Subcutaneous abdominal adipose tissue (tissue), 5 donors: ENCODE measurements at regions not wholly inside any gene's neighbourhood (a gene's known extent, or its start where the extent isn't known, plus 50 kb on each side); places are given as distances from the start of the nearest gene placed in this dataset.

Experiments used
- H3K27ac ChIP-seq: one replicate; pipeline ENCODE4 v1.7.0; 2013; ENCODE audit warnings: low read depth, mild to moderate bottlenecking, inconsistent platforms, low read length, moderate library complexity
- H3K27me3 ChIP-seq, 5 donors: one replicate each; pipeline ENCODE4 v1.7.0; 2013; ENCODE audit warnings: low read length in 5 of 5, inconsistent platforms in 1 of 5; ENCODE audit not compliant: control insufficient read depth in 5 of 5, insufficient read depth in 4 of 5
- H3K36me3 ChIP-seq, 5 donors: one replicate each; pipeline ENCODE4 v1.7.0; 2013; ENCODE audit warnings: low read length in 5 of 5; ENCODE audit not compliant: control insufficient read depth in 5 of 5, insufficient read depth in 5 of 5
- H3K4me1 ChIP-seq, 5 donors: one replicate each; pipeline ENCODE4 v1.7.0; 2013; ENCODE audit warnings: low read length in 5 of 5, mild to moderate bottlenecking in 3 of 5, moderate library complexity in 1 of 5; ENCODE audit not compliant: control insufficient read depth in 5 of 5, insufficient read depth in 5 of 5
- H3K4me3 ChIP-seq, 5 donors: one replicate each; pipeline ENCODE4 v1.7.0; 2013; ENCODE audit warnings: low read length in 5 of 5, low read depth in 1 of 5
- H3K9ac ChIP-seq, 5 donors: one replicate each; pipeline ENCODE4 v1.7.0; 2013; ENCODE audit warnings: low read length in 5 of 5, mild to moderate bottlenecking in 4 of 5, moderate library complexity in 3 of 5
- H3K9me3 ChIP-seq, 5 donors: one replicate each; pipeline ENCODE4 v1.7.0; 2013; ENCODE audit warnings: low read length in 5 of 5; ENCODE audit not compliant: control insufficient read depth in 5 of 5
- donor health status: healthy.
- donor health status: healthy.
- donor health status: healthy.
- donor health status: healthy.
- donor health status: healthy.

DNA sequence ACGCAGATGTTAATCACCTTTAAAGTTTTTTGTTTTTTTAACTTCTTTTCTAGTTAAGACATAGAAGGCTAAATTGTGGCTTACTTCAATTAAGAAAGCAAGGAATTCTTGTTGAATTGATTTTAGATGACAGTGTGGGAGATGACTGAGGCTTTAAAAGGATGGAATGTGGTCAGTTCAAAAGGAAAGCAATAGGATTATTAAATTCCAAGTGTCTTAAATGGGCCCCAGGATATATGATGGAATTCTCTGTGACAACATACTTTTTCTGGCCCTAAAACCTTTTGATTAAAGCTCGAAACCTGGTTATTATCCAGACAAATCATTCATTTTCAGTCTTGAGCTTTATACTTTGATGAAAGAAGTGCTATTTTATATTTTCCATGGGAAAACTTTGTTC lies 179.0 kb upstream of the TMEFF2 start:
- H3K27ac ChIP-seq, result no peak overlapping the region
- H3K9me3 ChIP-seq, result no peaks in the 10 kb centered on the region
- no peaks in the 10 kb centered on the region for H3K36me3 ChIP-seq
- H3K4me1 ChIP-seq, result no peaks in the 10 kb centered on the region
- H3K4me3 ChIP-seq, result no peak overlapping the region
- no peaks in the 10 kb centered on the region for H3K27me3 ChIP-seq
- no peak overlapping the region for H3K9ac ChIP-seq

DNA sequence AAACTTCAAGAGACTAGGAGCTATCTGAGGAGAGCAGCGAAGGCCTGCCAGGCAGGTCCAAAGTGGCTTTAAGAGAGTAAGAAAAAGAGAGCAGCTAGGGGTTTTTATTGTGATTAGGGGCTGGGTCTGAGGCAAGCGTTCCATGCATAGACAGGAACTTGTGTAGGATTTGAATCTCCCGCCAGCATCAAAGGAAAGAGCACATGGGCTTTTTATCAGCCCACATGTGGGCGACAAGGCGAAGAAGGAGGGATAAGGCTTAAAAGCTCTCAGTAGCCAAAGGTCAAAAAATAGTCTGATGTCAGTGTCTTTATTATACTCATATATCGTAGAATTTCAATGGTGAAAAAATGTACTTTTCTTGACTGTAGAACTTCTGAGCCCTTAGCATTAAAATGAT lies 178.5 kb upstream of the TMEFF2 start:
- H3K9me3 ChIP-seq, result no peaks in the 10 kb centered on the region
- H3K4me3 ChIP-seq, result no peak overlapping the region
- H3K27ac ChIP-seq, result no peak overlapping the region
- no peaks in the 10 kb centered on the region for H3K36me3 ChIP-seq
- H3K9ac ChIP-seq, result no peak overlapping the region
- H3K27me3 ChIP-seq, result no peaks in the 10 kb centered on the region
- no peaks in the 10 kb centered on the region for H3K4me1 ChIP-seq

DNA sequence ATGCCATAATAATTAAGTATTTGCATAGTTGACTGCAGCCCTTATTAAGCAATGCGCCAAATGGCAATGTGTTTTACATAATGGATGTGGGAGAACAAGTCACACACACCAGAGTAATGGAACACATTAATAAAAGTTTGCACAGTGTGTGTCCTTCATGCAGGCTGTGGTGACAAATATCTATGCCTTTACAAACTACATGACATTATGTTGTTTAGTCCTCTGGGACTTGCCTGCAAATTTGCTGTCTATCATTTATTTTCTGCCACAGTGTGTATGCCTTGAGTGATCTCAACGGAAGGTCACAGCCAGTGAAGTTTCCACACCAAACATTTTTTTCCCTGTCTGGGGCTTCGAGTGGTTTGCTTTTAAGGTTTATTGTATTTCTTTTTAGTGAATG lies 175.2 kb upstream of the TMEFF2 start:
- Histone ChIP-seq H3K9me3 (no peaks in the 10 kb centered on the region), H3K36me3 (no peaks in the 10 kb centered on the region), H3K27ac (no peak overlapping the region), H3K27me3 (no peaks in the 10 kb centered on the region), H3K4me1 (no peaks in the 10 kb centered on the region), H3K9ac (no peak overlapping the region), H3K4me3 (no peak overlapping the region)

DNA sequence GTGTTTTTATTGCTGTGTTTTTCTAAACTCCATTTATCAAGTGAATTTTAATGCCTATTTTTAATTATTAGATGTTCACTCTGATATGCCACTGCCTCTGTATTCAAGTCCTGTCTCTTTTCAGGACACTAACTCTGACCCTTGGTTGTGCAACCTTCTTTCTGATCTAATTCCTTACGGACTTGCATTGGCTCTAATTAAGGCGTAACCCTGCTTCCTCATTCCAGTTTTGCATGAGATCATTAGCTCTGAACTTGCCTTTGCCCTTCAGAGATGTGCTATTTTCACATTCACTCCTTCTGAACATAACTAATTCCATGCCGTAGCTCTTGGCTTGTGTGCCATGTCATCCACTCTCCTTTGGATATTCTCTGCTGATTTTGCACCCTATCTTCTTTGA lies 162.5 kb upstream of the TMEFF2 start:
- Histone ChIP-seq H3K36me3 (no peaks in the 10 kb centered on the region), H3K9me3 (no peaks in the 10 kb centered on the region), H3K4me3 (peak overlapping the region in 1 of 5 donors; percentile 30), H3K27ac (no peak overlapping the region), H3K27me3 (no peaks in the 10 kb centered on the region), H3K4me1 (no peaks in the 10 kb centered on the region), H3K9ac (no peak overlapping the region)

DNA sequence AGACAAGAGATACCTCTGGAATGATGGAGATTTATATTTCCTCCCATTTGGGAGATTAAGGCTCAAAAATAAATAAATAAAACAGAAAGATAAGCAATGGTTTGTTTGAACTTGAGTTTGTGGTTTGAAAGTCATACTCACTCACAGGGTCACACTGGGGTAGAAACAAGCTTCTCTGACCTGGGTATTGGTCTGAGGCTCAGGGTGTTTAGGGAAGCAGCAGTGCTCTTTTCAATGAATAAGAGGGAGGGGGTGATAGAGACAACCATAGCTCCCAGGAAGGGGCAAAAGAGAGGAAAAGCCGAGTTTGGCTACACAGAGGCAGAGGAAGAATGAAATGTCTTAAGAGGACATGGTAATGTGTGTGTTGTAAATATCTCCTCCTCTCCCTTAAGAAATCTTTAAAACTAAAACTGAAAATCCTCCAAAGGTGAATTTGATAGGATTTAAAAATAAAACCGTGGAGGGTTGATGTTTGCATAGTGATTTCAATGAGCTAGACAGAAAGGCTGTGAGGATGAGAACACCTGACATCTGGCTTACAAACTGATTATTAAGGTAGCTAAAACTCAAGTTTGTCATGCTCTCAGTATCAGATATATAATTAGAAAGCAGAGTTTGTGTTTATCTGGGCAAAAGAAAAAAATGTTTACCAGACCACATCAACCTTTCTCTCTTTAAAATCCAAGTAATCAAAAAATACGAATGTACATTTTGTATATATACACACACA lies 159.9 kb upstream of the TMEFF2 start:
- Histone ChIP-seq H3K9me3 (no peaks in the 10 kb centered on the region), H3K27ac (no peak overlapping the region), H3K27me3 (no peaks in the 10 kb centered on the region), H3K36me3 (no peaks in the 10 kb centered on the region), H3K9ac (no peak overlapping the region), H3K4me3 (no peak overlapping the region), H3K4me1 (no peaks in the 10 kb centered on the region)

DNA sequence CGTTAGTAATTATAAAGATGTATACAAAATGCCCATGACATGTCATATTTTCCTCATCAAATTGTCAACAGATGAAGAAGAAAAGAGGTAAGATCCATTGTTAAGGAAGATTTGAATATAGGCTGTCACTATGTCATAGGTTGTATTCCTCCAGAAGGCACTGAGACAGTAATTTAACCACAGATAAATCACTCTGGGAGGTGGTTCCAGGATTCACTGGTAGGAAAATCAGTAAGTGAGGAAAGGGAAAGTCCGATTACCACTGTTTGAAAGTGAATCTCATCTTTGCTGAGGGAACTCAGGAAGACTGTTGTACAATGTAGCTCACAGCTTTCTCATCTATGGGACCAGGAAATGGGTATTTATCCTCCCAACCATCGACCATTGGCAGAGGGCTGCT lies 152.8 kb upstream of the TMEFF2 start:
- H3K27ac ChIP-seq, result no peak overlapping the region
- no peaks in the 10 kb centered on the region for H3K27me3 ChIP-seq
- peaks cover 0 to 4% (median 0%) of the 10 kb centered on the region in 5 donors for H3K9me3 ChIP-seq
- H3K4me3 ChIP-seq, result no peak overlapping the region
- no peaks in the 10 kb centered on the region for H3K4me1 ChIP-seq
- no peak overlapping the region for H3K9ac ChIP-seq
- H3K36me3 ChIP-seq, result no peaks in the 10 kb centered on the region

DNA sequence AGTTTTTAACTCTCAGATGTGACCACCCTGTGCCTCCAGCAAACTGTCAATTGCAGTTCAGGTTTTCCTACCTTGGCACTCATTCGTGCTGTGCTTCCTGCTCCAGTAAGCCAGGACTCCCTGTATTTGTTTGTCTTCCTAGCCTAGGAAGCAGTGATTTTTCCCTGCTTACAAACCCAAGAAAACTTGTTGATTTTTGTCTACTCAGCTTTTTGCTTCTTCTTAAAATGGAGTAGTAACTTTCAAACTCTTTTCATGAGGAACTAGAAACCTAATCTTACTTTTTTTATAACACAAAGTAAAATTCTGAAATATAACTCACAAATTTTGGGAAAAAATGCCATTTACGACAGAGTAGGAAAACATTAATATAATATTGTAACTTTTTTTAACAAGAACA lies 150.6 kb upstream of the TMEFF2 start:
- H3K4me3 ChIP-seq, result no peak overlapping the region
- H3K36me3 ChIP-seq, result no peaks in the 10 kb centered on the region
- H3K27me3 ChIP-seq, result no peaks in the 10 kb centered on the region
- peaks cover 0 to 4% (median 0%) of the 10 kb centered on the region in 5 donors for H3K9me3 ChIP-seq
- H3K27ac ChIP-seq, result no peak overlapping the region
- H3K9ac ChIP-seq, result no peak overlapping the region
- H3K4me1 ChIP-seq, result no peaks in the 10 kb centered on the region

DNA sequence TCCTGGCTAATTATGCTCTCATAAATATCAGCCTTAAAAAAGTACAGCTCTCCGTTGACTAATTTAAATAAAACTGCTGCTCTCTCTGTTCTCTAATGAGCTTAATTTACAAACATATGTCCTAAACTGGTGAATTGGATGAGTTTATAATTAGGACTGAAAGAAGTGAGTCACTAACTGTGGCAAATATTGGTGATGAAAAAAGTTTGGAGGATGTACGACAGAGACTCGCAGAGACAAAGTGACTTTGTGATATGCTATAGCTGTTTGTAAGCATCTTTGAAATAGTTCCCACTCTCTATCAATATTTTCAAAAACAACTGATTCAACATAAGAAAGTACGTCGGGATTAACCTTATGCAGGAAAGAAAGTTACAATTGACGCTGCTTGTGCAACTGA lies 138.9 kb upstream of the TMEFF2 start:
- no peaks in the 10 kb centered on the region for H3K36me3 ChIP-seq
- H3K27ac ChIP-seq, result no peak overlapping the region

DNA sequence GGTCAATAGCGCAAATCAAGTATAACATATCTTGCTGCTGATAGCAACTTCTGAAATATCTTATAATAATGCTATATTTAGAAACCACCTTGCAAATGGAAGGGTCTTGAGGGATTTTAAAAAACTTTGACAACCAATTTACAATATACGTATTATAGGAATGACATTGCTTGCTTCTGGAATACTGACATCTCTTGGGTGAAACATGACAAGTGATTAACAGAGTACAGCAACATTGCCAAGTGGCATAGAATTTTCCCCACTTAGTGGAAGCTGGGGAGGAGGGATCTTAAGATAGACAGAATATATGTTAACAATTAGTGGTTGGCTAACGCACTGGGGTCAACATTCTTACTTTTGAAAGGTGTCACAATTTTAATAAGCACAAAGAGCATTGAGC lies 133.6 kb upstream of the TMEFF2 start:
- Histone ChIP-seq H3K27me3 (no peaks in the 10 kb centered on the region), H3K9me3 (no peaks in the 10 kb centered on the region), H3K4me1 (no peaks in the 10 kb centered on the region), H3K27ac (no peak overlapping the region), H3K9ac (no peak overlapping the region), H3K36me3 (no peaks in the 10 kb centered on the region), H3K4me3 (no peak overlapping the region)

More for the DNA sequence above, 138.9 kb upstream of the TMEFF2 start:
- Histone ChIP-seq H3K4me1 (no peaks in the 10 kb centered on the region), H3K9me3 (no peaks in the 10 kb centered on the region), H3K9ac (no peak overlapping the region), H3K27me3 (no peaks in the 10 kb centered on the region), H3K4me3 (no peak overlapping the region)

DNA sequence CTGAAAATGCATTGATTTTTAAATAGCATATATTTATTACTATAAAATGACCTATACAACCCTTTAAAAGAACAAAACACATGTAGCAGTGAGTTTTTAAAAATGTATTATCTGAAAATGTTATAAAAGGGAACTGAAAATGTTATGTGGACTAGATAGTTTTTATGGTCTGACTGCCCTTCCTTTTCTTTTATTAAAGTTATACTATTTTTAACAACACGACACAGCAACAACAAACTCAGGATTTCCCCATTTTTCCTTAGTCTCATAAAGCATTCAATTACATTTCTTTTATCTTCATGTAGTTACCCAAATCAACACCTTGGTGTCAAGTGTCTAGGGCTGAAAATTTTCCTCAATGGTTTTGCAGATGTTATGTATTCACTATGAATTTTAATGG lies 132.8 kb upstream of the TMEFF2 start:
- Histone ChIP-seq H3K27me3 (no peaks in the 10 kb centered on the region), H3K4me3 (no peak overlapping the region), H3K9ac (no peak overlapping the region), H3K4me1 (no peaks in the 10 kb centered on the region), H3K27ac (no peak overlapping the region), H3K36me3 (no peaks in the 10 kb centered on the region), H3K9me3 (no peaks in the 10 kb centered on the region)
